Lower leg skin (tissue), 3 donors: ENCODE measurements at regions not wholly inside any gene's neighbourhood (a gene's known extent, or its start where the extent isn't known, plus 50 kb on each side); places are given as distances from the start of the nearest gene placed in this dataset.

Experiments used
- CTCF ChIP-seq, 3 donors: fragments of 450-650 bp; IDR thresholded peaks; one replicate each; pipeline ENCODE4 v1.5.1; 2016; ENCODE audit warnings: antibody characterized with exemption in 3 of 3, mild to moderate bottlenecking in 3 of 3, moderate library complexity in 2 of 3
- POLR2A ChIP-seq, 2 donors: fragments of 450-650 bp; IDR thresholded peaks; one replicate each; pipeline ENCODE4 v1.6.1; 2016 to 2017; ENCODE audit warnings: antibody characterized with exemption in 2 of 2, mild to moderate bottlenecking in 1 of 2, moderate library complexity in 1 of 2

- TF ChIP-seq CTCF (IDR thresholded peaks at IDR 0.05), result no peak
- no peak for TF ChIP-seq POLR2A (IDR thresholded peaks at IDR 0.05)
Measured at GRCh38 chr12:46504494-46504893, 131.9 kb upstream of the SLC38A2 start.
